NCI-H146 treated with DMSO at 0.1 percent for 48 hours (cell line): ENCODE measurements at regions not wholly inside any gene's neighbourhood (a gene's known extent, or its start where the extent isn't known, plus 50 kb on each side); places are given as distances from the start of the nearest gene placed in this dataset.
"Not testable (repeated sequence)": the region's sequence is repeated elsewhere in the genome, so short reads cannot be mapped to it uniquely, and the experiment has no call there.

Source experiments
- DNase-seq: peaks from one replicate; lab custom pipeline; 2025; ENCODE audit not compliant: unreplicated experiment; lab: John Stamatoyannopoulos, UW

GRCh38 chr21:41612674-41613532 is 104.9 kb upstream of the TMPRSS2 start:
- DNase-seq = no peak

- DNase-seq = peak; percentile 10
Measured at GRCh38 chr21:41611966-41612606, 104.1 kb upstream of the TMPRSS2 start.

- no peak for DNase-seq
Measured at GRCh38 chr21:41611441-41611840, 103.5 kb upstream of the TMPRSS2 start.

GRCh38 chr21:41610840-41611115 is 102.8 kb upstream of the TMPRSS2 start:
- not testable (repeated sequence) for DNase-seq

- DNase-seq = peak; percentile 4
Measured at GRCh38 chr21:41610042-41610839, 102.3 kb upstream of the TMPRSS2 start.

GRCh38 chr21:41606706-41607105 is 98.7 kb upstream of the TMPRSS2 start:
- no peak for DNase-seq

- no peak for DNase-seq
Measured at GRCh38 chr21:41605934-41606285, 98.0 kb upstream of the TMPRSS2 start.

- DNase-seq = peak; percentile 18
Measured at GRCh38 chr21:41605178-41605933, 97.4 kb upstream of the TMPRSS2 start.

GRCh38 chr21:41604583-41605041 is 96.7 kb upstream of the TMPRSS2 start:
- DNase-seq = no peak

- no peak for DNase-seq
Measured at GRCh38 chr21:41603476-41603875, 95.5 kb upstream of the TMPRSS2 start.

GRCh38 chr21:41602531-41602930 is 94.6 kb upstream of the TMPRSS2 start:
- DNase-seq = no peak

- DNase-seq = no peak
Measured at GRCh38 chr21:41601573-41602368, 93.8 kb upstream of the TMPRSS2 start.

- no peak for DNase-seq
Measured at GRCh38 chr21:41600961-41601572, 93.1 kb upstream of the TMPRSS2 start.

- no peak for DNase-seq
Measured at GRCh38 chr21:41600556-41600955, 92.6 kb upstream of the TMPRSS2 start.

- no peak for DNase-seq
Measured at GRCh38 chr21:41600116-41600515, 92.2 kb upstream of the TMPRSS2 start.

- DNase-seq = no peak
Measured at GRCh38 chr21:41598561-41599431, 90.8 kb upstream of the TMPRSS2 start.

GRCh38 chr21:41597811-41598231 is 89.9 kb upstream of the TMPRSS2 start:
- DNase-seq = no peak

GRCh38 chr21:41597227-41597626 is 89.3 kb upstream of the TMPRSS2 start:
- no peak for DNase-seq
